M059J (cell line): ENCODE measurements at regions not wholly inside any gene's neighbourhood (a gene's known extent, or its start where the extent isn't known, plus 50 kb on each side); places are given as distances from the start of the nearest gene placed in this dataset.

ENCODE experiments used
- DNase-seq: peaks from one replicate; pipeline ENCODE4 v3.0.0-alpha.2; 2012; ENCODE audit warnings: low read depth

GRCh38 chr7:124330731-124331407, 298.0 kb upstream of the TMEM229A start:
- no peak for DNase-seq

DNA sequence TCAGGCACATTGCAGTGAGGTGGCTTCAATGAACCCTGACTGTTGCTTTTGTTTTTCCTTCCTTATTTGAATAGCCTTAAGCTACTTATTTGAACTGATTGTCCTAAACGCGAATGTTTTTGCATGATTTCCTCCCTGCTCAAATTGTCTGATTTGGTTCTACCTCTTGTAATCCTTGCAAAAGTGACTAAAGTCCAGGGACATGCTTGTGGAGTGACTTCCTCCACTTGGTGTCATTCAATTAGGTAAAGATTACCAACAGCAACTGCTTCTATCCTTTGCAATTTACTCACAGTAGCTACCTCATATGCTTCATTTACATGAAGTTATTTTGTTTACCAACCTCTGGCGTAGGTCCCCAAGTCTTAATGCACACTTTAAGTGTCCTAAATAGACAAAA, 295.9 kb upstream of the TMEM229A start:
- DNase-seq = no peak

GRCh38 chr7:124324262-124324661, 291.4 kb upstream of the TMEM229A start:
- peak; percentile 4 for DNase-seq

- no peak for DNase-seq
These were observed 290.7 kb upstream of the TMEM229A start for GRCh38 chr7:124323597-124323996.

GRCh38 chr7:124322561-124322960, 289.7 kb upstream of the TMEM229A start:
- peak; percentile 34 for DNase-seq

DNA sequence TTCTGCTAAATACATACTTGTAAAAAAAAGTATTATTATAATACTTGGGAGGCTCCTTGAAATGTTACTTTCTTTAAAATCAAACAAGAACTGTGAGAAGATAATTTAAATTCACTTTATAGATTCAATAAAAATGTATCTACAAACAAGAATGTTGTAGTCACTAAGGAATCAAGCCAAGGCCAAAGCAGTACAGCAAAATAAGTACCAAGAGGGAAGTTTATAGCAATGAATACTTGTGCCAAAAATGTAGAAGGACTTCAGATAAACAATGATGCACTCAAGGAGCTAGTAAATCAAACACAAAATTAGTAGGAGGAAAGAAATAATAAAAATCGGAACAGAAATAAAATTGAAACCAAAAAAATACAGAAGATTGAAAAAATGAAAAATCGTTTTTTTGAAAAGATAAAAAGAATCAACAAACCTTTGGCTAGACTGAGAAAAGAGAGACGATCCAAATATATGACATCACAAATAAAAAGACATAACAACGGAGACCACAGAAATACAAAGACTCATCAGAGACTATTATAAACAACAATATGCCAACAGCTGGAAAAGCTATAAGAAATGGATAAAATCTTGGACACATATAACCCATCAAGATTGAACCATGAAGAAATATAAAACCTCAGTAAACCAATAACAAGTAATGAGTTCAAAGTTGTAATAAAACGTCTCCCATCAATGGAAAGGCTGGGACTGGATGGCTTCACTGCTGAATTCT, 286.0 kb upstream of the TMEM229A start:
- peak; percentile 6 for DNase-seq

DNA sequence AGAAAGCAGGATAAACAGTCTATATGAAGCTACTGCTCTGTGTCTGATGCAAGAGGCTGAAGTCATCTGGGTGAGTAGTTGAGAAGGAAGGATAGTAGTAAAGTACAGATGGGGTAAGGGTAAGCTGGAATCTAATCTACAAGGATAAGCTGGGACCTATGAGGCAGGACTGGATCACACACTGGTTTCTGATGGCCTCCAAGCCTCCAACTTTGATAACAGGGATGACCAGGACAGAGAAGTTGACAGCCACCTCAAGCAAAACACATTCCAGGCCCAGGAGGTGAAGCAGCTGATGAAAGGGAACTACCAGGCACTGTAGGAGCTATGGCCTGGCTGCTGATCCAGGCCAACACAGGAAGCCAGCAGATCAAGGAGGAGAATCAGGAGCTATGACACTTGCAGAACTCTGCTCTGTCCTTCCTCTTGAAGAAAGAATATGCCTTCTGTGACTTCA, 278.1 kb upstream of the TMEM229A start:
- no peak for DNase-seq

GRCh38 chr7:124308384-124308783, 275.5 kb upstream of the TMEM229A start:
- DNase-seq = no peak

GRCh38 chr7:124295289-124295688, 262.4 kb upstream of the TMEM229A start:
- DNase-seq = no peak

GRCh38 chr7:124284937-124285336, 252.1 kb upstream of the TMEM229A start:
- peak; percentile 1 for DNase-seq

DNA sequence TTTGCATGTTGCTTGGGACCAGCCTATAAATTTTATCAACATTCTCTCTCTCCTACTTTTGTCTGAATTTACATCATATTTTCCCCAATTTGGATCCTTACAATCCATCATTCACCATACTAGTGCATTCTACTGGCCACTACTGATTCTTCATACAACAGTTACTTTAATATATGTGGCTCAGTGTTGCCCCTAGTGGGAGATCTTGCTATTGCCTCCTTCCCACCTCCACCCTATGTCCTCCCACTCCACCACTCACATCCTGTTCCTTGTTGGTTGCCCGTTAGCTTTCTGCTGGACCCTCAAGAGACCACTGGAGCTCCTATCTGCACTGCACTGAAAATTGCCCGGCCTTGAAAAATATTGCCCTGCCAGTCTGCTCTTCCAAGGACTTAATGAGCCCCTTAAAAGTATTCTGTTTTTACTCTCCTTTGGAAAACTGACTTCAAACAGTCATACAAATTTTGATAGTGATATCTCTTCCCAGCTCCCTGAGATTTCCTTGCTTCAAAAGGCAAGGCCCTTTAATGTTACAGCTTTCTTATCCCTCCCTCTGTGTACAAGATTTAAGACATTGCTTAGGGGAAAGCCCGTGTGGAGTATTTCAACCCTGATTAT, 243.2 kb upstream of the TMEM229A start:
- DNase-seq = peak; percentile 19

DNA sequence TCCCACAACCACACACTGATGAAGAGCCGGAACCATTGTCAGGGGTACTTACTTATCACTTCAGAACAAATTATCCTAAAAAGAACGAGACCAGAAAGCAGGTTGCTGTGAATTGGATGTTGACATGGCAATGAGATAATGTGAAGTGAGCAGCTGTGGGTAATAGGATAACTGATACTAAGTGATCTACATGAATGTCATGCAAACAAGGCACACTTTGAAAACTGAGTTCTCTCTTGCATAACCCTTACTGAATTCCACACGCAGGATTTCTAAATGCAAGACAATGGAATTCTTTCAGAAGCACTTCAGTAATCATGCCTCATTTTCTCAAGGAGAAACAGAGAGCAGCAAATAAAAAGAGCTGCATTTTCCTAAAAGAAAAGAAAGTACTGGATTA, 242.5 kb upstream of the TMEM229A start:
- no peak for DNase-seq

DNA sequence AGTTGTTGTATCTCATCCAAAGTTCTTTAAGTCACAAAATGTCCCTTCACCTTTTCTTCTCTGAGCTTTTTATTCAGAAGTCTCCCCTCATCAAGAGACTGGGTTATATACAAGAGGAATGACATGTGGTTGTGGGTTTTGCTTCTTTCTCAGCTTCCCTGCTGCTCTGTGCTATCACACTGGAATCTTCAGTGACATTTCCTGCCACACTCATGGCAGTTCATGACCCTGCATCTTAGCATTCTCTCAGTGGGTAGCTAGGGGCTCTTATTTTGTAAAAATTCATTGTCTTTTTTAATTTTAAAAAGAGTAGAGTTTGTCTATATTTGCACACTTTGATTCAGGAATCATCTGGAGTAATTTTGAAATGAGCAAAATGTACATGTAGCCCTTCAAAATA, 236.9 kb upstream of the TMEM229A start:
- DNase-seq = no peak

- DNase-seq = no peak
These were observed 234.3 kb upstream of the TMEM229A start for GRCh38 chr7:124267154-124267553.

GRCh38 chr7:124263232-124263827, 230.5 kb upstream of the TMEM229A start:
- DNase-seq = peak; percentile 33

- DNase-seq = no peak
These were observed 228.8 kb upstream of the TMEM229A start for GRCh38 chr7:124261710-124262109.

DNA sequence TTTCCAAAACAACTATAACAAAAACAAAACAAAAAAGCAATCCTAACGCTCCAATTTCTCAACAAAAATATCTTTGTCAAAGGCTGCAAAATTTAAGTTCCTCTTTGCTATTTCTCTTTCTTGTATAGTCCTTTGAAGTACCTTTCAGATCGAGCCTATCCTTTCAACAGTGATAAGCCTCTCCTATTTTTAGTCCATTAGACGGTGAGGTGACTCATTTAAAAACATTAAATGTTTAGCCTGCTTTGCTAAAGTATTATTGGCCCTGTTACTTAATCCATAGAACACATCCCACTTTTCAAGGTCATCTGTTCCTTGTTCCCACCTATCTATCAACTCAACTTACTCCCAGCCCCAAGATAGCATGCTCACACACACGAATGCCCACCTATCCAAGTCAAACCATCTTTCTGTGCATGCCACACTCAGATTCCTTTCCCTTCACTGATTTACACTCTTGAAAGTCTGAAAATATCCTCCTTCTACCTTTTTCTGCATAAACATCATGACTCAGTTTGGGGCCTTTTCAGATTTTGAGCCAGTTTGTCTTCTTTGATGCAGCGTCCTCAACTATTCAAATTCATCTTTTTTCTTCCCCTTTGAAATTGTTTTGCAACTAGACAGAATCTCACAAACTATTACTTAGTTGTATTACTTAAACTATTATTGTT, 224.9 kb upstream of the TMEM229A start:
- no peak for DNase-seq

DNA sequence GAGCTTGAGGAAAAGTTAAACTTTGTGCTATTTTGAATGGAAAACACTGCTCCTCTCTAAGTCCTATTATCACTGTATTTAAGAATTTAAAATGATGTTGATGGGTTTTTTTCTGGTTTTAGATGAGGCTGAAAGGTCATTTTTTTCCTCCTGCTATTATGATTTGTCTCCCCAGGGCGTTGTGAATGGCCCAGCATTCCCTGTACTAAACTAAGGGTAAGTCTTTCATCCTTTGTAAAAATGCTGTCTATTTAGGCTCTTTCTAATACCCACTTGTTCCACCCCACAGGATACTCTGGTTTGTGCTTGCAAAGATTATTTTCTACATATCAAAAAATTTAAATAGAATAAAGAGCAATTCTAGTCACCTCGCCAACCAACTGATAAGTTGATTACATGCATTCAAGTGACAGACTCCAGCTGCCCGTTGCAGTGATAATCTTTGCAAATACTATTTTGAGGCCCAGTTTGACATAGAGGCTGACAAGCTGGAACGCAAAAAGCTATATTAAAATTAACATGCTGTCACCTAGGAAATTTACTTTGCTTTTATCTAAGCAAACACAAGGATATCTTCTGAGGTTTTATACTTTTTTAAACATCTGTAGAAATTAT, 222.3 kb upstream of the TMEM229A start:
- no peak for DNase-seq

- DNase-seq = no peak
These were observed 221.5 kb upstream of the TMEM229A start for GRCh38 chr7:124254396-124254795.

- no peak for DNase-seq
These were observed 218.8 kb upstream of the TMEM229A start for GRCh38 chr7:124251636-124252035.

DNA sequence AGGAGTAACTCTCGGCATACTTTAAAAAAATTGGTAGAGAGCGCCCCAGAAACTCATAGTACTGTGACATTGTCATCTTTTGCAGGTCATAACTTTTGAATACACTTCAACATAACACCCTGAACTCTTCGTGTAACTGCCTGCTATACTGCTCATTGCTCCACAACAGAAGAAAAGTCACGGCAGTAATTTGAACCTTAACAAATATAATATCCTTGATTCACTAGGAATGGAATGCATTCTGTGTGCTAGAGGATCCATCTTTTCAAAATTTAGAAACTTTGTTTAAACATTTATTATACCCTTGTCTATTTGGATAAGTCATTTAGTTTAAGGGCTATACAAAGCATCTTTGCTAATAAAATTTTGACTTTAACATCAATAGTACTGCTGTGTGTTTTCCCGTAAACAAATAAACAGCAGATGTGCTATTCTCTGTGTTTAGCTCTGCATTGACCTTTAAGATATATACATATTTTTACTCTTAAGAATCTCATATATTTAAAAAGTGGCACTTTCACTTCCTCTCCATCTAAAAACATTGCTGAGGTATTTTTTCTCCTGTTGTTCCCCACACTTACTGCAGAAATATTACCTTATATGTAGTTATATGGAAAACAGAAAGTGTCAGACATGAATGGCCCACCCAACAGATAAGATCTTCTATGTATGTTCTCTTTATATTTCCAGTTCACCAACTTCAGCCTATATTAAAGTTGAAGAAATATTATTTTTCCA, 217.6 kb upstream of the TMEM229A start:
- DNase-seq = no peak
